SK-N-SH treated with all-trans-retinoic acid at 6 μM for 48 hours (cell line): ENCODE measurements at regions not wholly inside any gene's neighbourhood (a gene's known extent, or its start where the extent isn't known, plus 50 kb on each side); places are given as distances from the start of the nearest gene placed in this dataset.

Experiments
- ATAC-seq: fragments of 200-7000 bp; cut with Tn5 transposase; 3 replicates; pipeline ENCODE4 v1.9.1; 2020; ENCODE audit warnings: mild to moderate bottlenecking, moderate library complexity
- ARNTL ChIP-seq: fragments of 450-650 bp; formaldehyde crosslinking; IDR thresholded peaks from 2 replicates; pipeline ENCODE4 v1.5.0; 2020; ENCODE audit warnings: low read depth, mild to moderate bottlenecking, moderate library complexity, borderline replicate concordance
- BACH2 ChIP-seq: fragments of 250-450 bp; sonication (Bioruptor Pico); IDR thresholded peaks from 2 replicates; pipeline ENCODE4 v1.9.0; 2021; ENCODE audit warnings: mild to moderate bottlenecking, borderline replicate concordance
- CSDC2 ChIP-seq: fragments of 250-450 bp; sonication (Bioruptor Pico); IDR thresholded peaks from 2 replicates; pipeline ENCODE4 v1.5.0; 2020; ENCODE audit warnings: mild to moderate bottlenecking, moderate library complexity
- ESRRG ChIP-seq: fragments of 250-450 bp; sonication (Bioruptor Pico); IDR thresholded peaks from 2 replicates; pipeline ENCODE4 v1.6.1; 2021; ENCODE audit warnings: mild to moderate bottlenecking
- GLIS3 ChIP-seq: fragments of 250-450 bp; sonication (Bioruptor Pico); IDR thresholded peaks from 2 replicates; pipeline ENCODE4 v1.5.0; 2020; ENCODE audit warnings: mild to moderate bottlenecking, moderate library complexity
- ISL1 ChIP-seq: fragments of 250-450 bp; sonication (Bioruptor Pico); IDR thresholded peaks from 2 replicates; pipeline ENCODE4 v2.1.2; 2022; ENCODE audit warnings: mild to moderate bottlenecking, moderate library complexity
- OSR1 ChIP-seq: fragments of 250-450 bp; sonication (Bioruptor Pico); IDR thresholded peaks from 2 replicates; pipeline ENCODE4 v1.8.0; 2022; ENCODE audit warnings: moderate library complexity, mild to moderate bottlenecking, inconsistent platforms
- PPARA ChIP-seq: fragments of 250-450 bp; sonication (Bioruptor Pico); IDR thresholded peaks from 2 replicates; pipeline ENCODE4 v1.5.0; 2020; ENCODE audit warnings: mild to moderate bottlenecking, borderline replicate concordance
- RARB ChIP-seq: fragments of 250-450 bp; sonication (Bioruptor Pico); IDR thresholded peaks from 2 replicates; pipeline ENCODE4 v1.8.0; 2021; ENCODE audit warnings: mild to moderate bottlenecking, moderate library complexity
- SNAI2 ChIP-seq: fragments of 250-450 bp; sonication (Bioruptor Pico); IDR thresholded peaks from 2 replicates; pipeline ENCODE4 v1.5.0; 2020; ENCODE audit warnings: mild to moderate bottlenecking, moderate library complexity
- TCF4 ChIP-seq: fragments of 250-450 bp; sonication (Bioruptor Pico); IDR thresholded peaks from 2 replicates; pipeline ENCODE4 v1.8.0; 2021; ENCODE audit warnings: mild to moderate bottlenecking, moderate library complexity, borderline replicate concordance
- TOX ChIP-seq: fragments of 250-450 bp; sonication (Bioruptor Pico); IDR thresholded peaks from 2 replicates; pipeline ENCODE4 v1.8.0; 2021; ENCODE audit warnings: mild to moderate bottlenecking, moderate library complexity, borderline replicate concordance
- ZC3H10 ChIP-seq: fragments of 250-450 bp; sonication (Bioruptor Pico); IDR thresholded peaks from 2 replicates; pipeline ENCODE4 v1.5.1; 2021; ENCODE audit warnings: mild to moderate bottlenecking, moderate library complexity
- ZFP3 ChIP-seq: fragments of 250-450 bp; sonication (Bioruptor Pico); IDR thresholded peaks from 2 replicates; pipeline ENCODE4 v1.5.0; 2020; ENCODE audit warnings: mild to moderate bottlenecking, moderate library complexity
- ZFP30 ChIP-seq: fragments of 450-650 bp; formaldehyde crosslinking; IDR thresholded peaks from 2 replicates; pipeline ENCODE4 v1.5.0; 2022; ENCODE audit warnings: mild to moderate bottlenecking, moderate library complexity
- ZNF565 ChIP-seq: fragments of 450-650 bp; formaldehyde crosslinking; conservative IDR thresholded peaks from 2 replicates; pipeline ENCODE4 v1.5.0; 2020; ENCODE audit warnings: low read depth, mild to moderate bottlenecking, moderate library complexity
- ZNF70 ChIP-seq: fragments of 450-650 bp; formaldehyde crosslinking; IDR thresholded peaks from 2 replicates; pipeline ENCODE4 v1.5.0; 2020; ENCODE audit warnings: mild to moderate bottlenecking, moderate library complexity
- ZNF8 ChIP-seq: fragments of 450-650 bp; formaldehyde crosslinking; IDR thresholded peaks from 2 replicates; pipeline ENCODE4 v1.5.0; 2020; ENCODE audit warnings: mild to moderate bottlenecking, moderate library complexity
- TF ChIP-seq, protein P1 (sequence below): fragments of 250-450 bp; sonication (Bioruptor Pico); IDR thresholded peaks from 2 replicates; pipeline ENCODE4 v1.8.0; 2021; ENCODE audit warnings: low read depth, mild to moderate bottlenecking, moderate library complexity, borderline replicate concordance
- TF ChIP-seq, protein P2 (sequence below): fragments of 250-450 bp; sonication (Bioruptor Pico); IDR thresholded peaks from 2 replicates; pipeline ENCODE4 v1.5.0; 2020; ENCODE audit warnings: mild to moderate bottlenecking, moderate library complexity
- TF ChIP-seq, protein P3 (sequence below): fragments of 250-450 bp; sonication (Bioruptor Pico); IDR thresholded peaks from 2 replicates; pipeline ENCODE4 v1.5.1; 2020; ENCODE audit warnings: low read depth, mild to moderate bottlenecking, moderate library complexity
- TF ChIP-seq, protein P4 (sequence below): fragments of 250-450 bp; sonication (Bioruptor Pico); IDR thresholded peaks from 2 replicates; pipeline ENCODE4 v1.5.1; 2021; ENCODE audit warnings: mild to moderate bottlenecking, moderate library complexity
- TF ChIP-seq, protein P5 (sequence below): fragments of 250-450 bp; sonication (Bioruptor Pico); IDR thresholded peaks from 2 replicates; pipeline ENCODE4 v1.8.0; 2020; ENCODE audit warnings: mild to moderate bottlenecking, moderate library complexity, borderline replicate concordance

DNA sequence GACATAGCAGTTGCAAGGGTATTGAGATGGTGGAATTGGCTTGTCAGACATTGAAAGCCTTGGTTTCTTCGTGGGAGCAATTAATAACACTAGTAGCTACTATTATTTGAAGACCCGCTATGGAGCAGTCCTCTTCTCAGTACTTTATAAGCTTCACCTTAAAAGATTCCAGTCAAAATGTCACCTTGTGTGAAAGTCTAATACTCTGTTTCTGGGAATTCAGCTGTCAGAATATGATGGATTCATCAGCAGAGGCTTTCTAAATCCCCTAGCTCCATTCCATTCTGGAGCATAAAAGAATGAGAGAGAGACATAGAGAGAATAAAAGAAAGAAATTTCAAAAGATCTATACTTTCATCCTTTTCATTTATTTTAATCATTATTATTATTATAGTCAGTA is 375.9 kb upstream of the ADGRL2 start:
- ATAC-seq = no peak

DNA sequence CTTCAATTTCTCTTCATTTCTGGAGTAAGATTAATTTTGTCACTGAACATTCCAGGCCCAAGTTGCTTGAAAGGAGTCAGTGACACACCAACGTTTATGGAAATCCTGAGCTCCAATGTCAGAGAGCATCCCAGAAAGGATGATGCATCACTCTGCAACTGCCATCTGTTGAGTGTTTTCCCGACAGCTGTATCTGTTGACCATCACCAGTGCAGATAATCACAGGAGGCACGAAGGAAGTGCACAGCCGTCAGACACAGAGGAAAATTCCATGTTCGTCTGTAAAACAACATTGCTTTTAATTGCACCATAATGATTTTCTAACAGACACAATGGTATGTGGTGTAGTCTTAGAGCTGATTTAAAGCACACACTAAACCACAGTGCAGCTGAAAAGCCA is 376.7 kb upstream of the ADGRL2 start:
- ATAC-seq = peak; percentile 94
- TF ChIP-seq ZFP30 (CRISPR knock-in tag) (no peak), TCF4 (peak; percentile 85; the same call in 1 of the 2 replicates), ZNF8 (CRISPR knock-in tag) (no peak), GLIS3 (no peak), PPARA (CRISPR knock-in tag) (no peak), TOX (CRISPR knock-in tag) (0 out of 2 replicates have a peak, but pooled peaks have one; percentile 66), OSR1 (CRISPR knock-in tag) (no peak), ARNTL (CRISPR knock-in tag) (no peak), ISL1 (CRISPR knock-in tag) (peak; percentile 82), CSDC2 (0 out of 2 replicates have a peak, but pooled peaks have one; percentile 48), ZFP3 (CRISPR knock-in tag) (no peak), ZC3H10 (CRISPR knock-in tag) (no peak), SNAI2 (CRISPR knock-in tag) (peak; percentile 86), ESRRG (CRISPR knock-in tag) (no peak), BACH2 (CRISPR knock-in tag) (no peak), ZNF565 (CRISPR knock-in tag) (no peak), RARB (CRISPR knock-in tag) (no peak), ZNF70 (CRISPR knock-in tag) (no peak)
- TF ChIP-seq, protein P1, sequence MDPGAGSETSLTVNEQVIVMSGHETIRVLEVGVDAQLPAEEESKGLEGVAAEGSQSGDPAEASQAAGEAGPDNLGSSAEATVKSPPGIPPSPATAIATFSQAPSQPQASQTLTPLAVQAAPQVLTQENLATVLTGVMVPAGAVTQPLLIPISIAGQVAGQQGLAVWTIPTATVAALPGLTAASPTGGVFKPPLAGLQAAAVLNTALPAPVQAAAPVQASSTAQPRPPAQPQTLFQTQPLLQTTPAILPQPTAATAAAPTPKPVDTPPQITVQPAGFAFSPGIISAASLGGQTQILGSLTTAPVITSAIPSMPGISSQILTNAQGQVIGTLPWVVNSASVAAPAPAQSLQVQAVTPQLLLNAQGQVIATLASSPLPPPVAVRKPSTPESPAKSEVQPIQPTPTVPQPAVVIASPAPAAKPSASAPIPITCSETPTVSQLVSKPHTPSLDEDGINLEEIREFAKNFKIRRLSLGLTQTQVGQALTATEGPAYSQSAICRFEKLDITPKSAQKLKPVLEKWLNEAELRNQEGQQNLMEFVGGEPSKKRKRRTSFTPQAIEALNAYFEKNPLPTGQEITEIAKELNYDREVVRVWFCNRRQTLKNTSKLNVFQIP = no peak
- TF ChIP-seq, protein P2, sequence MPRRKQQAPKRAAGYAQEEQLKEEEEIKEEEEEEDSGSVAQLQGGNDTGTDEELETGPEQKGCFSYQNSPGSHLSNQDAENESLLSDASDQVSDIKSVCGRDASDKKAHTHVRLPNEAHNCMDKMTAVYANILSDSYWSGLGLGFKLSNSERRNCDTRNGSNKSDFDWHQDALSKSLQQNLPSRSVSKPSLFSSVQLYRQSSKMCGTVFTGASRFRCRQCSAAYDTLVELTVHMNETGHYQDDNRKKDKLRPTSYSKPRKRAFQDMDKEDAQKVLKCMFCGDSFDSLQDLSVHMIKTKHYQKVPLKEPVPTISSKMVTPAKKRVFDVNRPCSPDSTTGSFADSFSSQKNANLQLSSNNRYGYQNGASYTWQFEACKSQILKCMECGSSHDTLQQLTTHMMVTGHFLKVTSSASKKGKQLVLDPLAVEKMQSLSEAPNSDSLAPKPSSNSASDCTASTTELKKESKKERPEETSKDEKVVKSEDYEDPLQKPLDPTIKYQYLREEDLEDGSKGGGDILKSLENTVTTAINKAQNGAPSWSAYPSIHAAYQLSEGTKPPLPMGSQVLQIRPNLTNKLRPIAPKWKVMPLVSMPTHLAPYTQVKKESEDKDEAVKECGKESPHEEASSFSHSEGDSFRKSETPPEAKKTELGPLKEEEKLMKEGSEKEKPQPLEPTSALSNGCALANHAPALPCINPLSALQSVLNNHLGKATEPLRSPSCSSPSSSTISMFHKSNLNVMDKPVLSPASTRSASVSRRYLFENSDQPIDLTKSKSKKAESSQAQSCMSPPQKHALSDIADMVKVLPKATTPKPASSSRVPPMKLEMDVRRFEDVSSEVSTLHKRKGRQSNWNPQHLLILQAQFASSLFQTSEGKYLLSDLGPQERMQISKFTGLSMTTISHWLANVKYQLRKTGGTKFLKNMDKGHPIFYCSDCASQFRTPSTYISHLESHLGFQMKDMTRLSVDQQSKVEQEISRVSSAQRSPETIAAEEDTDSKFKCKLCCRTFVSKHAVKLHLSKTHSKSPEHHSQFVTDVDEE = peak; percentile 93
- TF ChIP-seq, protein P3, sequence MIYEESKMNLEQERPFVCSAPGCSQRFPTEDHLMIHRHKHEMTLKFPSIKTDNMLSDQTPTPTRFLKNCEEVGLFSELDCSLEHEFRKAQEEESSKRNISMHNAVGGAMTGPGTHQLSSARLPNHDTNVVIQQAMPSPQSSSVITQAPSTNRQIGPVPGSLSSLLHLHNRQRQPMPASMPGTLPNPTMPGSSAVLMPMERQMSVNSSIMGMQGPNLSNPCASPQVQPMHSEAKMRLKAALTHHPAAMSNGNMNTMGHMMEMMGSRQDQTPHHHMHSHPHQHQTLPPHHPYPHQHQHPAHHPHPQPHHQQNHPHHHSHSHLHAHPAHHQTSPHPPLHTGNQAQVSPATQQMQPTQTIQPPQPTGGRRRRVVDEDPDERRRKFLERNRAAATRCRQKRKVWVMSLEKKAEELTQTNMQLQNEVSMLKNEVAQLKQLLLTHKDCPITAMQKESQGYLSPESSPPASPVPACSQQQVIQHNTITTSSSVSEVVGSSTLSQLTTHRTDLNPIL (CRISPR knock-in tag) = no peak
- TF ChIP-seq, protein P4, sequence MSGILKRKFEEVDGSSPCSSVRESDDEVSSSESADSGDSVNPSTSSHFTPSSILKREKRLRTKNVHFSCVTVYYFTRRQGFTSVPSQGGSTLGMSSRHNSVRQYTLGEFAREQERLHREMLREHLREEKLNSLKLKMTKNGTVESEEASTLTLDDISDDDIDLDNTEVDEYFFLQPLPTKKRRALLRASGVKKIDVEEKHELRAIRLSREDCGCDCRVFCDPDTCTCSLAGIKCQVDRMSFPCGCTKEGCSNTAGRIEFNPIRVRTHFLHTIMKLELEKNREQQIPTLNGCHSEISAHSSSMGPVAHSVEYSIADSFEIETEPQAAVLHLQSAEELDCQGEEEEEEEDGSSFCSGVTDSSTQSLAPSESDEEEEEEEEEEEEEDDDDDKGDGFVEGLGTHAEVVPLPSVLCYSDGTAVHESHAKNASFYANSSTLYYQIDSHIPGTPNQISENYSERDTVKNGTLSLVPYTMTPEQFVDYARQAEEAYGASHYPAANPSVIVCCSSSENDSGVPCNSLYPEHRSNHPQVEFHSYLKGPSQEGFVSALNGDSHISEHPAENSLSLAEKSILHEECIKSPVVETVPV = peak; percentile 76; the same call in 1 of the 2 replicates
- TF ChIP-seq, protein P5, sequence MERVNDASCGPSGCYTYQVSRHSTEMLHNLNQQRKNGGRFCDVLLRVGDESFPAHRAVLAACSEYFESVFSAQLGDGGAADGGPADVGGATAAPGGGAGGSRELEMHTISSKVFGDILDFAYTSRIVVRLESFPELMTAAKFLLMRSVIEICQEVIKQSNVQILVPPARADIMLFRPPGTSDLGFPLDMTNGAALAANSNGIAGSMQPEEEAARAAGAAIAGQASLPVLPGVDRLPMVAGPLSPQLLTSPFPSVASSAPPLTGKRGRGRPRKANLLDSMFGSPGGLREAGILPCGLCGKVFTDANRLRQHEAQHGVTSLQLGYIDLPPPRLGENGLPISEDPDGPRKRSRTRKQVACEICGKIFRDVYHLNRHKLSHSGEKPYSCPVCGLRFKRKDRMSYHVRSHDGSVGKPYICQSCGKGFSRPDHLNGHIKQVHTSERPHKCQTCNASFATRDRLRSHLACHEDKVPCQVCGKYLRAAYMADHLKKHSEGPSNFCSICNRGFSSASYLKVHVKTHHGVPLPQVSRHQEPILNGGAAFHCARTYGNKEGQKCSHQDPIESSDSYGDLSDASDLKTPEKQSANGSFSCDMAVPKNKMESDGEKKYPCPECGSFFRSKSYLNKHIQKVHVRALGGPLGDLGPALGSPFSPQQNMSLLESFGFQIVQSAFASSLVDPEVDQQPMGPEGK (CRISPR knock-in tag) = peak; percentile 41; the same call in 1 of the 2 replicates

More for the DNA sequence above, 375.9 kb upstream of the ADGRL2 start:
- no peak for TF ChIP-seq ZNF8 (CRISPR knock-in tag)
- TF ChIP-seq ZNF565 (CRISPR knock-in tag) = no peak
- TF ChIP-seq, protein P3 (CRISPR knock-in tag) = no peak
- TF ChIP-seq TCF4 = no peak
- no peak for TF ChIP-seq RARB (CRISPR knock-in tag)
- TF ChIP-seq, protein P2 = no peak
- no peak for TF ChIP-seq ZFP3 (CRISPR knock-in tag)
